ENCODE measurements at regions not wholly inside any gene's neighbourhood (a gene's known extent, or its start where the extent isn't known, plus 50 kb on each side); places are given as distances from the start of the nearest gene placed in this dataset.

GRCh38 chr6:8336406-8337057 is 98.8 kb downstream of the SLC35B3 start:
- no TSS peak for BruUV-seq (replicated peaks)
- H3K36me3 ChIP-seq (ENCODE audit: low read depth) = no peaks in the 10 kb centered on the region
- H3K4me3 ChIP-seq = no peak overlapping the region
- POLR2A ChIA-PET (ENCODE audit: unreplicated experiment) = no interaction called here
- H4K20me1 ChIP-seq (ENCODE audit: insufficient read depth) = no peaks in the 10 kb centered on the region
- H3K27ac ChIP-seq = no peak overlapping the region
- no peaks in the 10 kb centered on the region for H3K27me3 ChIP-seq (ENCODE audit: insufficient read depth, low read depth)
- no peaks in the 10 kb centered on the region for H3K9me2 ChIP-seq (ENCODE audit: insufficient read depth)
- TF ChIP-seq, protein P1, sequence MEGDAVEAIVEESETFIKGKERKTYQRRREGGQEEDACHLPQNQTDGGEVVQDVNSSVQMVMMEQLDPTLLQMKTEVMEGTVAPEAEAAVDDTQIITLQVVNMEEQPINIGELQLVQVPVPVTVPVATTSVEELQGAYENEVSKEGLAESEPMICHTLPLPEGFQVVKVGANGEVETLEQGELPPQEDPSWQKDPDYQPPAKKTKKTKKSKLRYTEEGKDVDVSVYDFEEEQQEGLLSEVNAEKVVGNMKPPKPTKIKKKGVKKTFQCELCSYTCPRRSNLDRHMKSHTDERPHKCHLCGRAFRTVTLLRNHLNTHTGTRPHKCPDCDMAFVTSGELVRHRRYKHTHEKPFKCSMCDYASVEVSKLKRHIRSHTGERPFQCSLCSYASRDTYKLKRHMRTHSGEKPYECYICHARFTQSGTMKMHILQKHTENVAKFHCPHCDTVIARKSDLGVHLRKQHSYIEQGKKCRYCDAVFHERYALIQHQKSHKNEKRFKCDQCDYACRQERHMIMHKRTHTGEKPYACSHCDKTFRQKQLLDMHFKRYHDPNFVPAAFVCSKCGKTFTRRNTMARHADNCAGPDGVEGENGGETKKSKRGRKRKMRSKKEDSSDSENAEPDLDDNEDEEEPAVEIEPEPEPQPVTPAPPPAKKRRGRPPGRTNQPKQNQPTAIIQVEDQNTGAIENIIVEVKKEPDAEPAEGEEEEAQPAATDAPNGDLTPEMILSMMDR (conservative IDR thresholded peaks at IDR 0.05) = no peak
- TF ChIP-seq EZH2 (IDR thresholded peaks at IDR 0.05; ENCODE audit: low read depth) = no peak
- no peak overlapping the region for H2AFZ ChIP-seq
- H3F3A ChIP-seq (ENCODE audit: insufficient read depth, low read depth) = no peaks in the 10 kb centered on the region
- H3K4me2 ChIP-seq = no peak overlapping the region
- H3K79me2 ChIP-seq (ENCODE audit: low read depth) = no peaks in the 10 kb centered on the region
- no peak for DNase-seq
- intact Hi-C loops (cut with micrococcal nuclease; ENCODE audit: unreplicated experiment) = no loop called here
- CTCF ChIA-PET = no interaction called here
- H3K4me1 ChIP-seq (replicated peaks; ENCODE audit: insufficient read depth) = no peaks in the 10 kb centered on the region
- no peaks in the 10 kb centered on the region for H3K9me3 ChIP-seq (ENCODE audit: insufficient read depth, low read depth)

- CTCF ChIA-PET = no interaction called here
- Histone ChIP-seq H3K9me2 (ENCODE audit: insufficient read depth) (no peaks in the 10 kb centered on the region), H4K20me1 (ENCODE audit: insufficient read depth) (no peaks in the 10 kb centered on the region), H3K4me3 (no peak overlapping the region), H3K4me2 (no peak overlapping the region), H2AFZ (no peak overlapping the region), H3K27ac (no peak overlapping the region), H3K4me1 (replicated peaks; ENCODE audit: insufficient read depth) (no peaks in the 10 kb centered on the region), H3F3A (ENCODE audit: insufficient read depth, low read depth) (no peaks in the 10 kb centered on the region), H3K36me3 (ENCODE audit: low read depth) (no peaks in the 10 kb centered on the region), H3K79me2 (ENCODE audit: low read depth) (no peaks in the 10 kb centered on the region), H3K27me3 (ENCODE audit: insufficient read depth, low read depth) (no peaks in the 10 kb centered on the region), H3K9me3 (ENCODE audit: insufficient read depth, low read depth) (no peaks in the 10 kb centered on the region)
- intact Hi-C loops (cut with micrococcal nuclease; ENCODE audit: unreplicated experiment) = no loop called here
- TF ChIP-seq, protein P1 (conservative IDR thresholded peaks at IDR 0.05) = no peak
- TF ChIP-seq EZH2 (IDR thresholded peaks at IDR 0.05; ENCODE audit: low read depth) = no peak
- BruUV-seq (replicated peaks) = no TSS peak
- no peak for DNase-seq
- POLR2A ChIA-PET (ENCODE audit: unreplicated experiment) = no interaction called here
These were observed 99.4 kb downstream of the SLC35B3 start for GRCh38 chr6:8335896-8336295.

DNA sequence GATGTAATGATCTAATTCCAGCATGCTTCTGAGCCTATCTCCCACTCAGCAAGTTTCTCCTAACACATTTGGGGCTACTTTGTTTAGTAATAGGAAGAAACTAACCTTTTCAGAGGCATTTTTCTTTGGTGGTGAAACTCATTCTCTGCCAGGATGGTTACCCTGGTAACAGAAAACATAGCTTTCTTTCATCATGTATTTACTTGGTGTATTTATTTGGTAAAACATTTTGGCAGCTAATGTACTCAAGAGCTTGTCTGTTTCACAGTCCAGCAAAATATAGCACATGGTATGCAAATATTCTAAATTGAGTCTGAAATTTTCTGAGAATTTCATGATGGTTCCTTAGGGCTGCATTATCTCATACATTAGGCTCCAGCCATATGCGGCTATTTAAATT is 100.0 kb downstream of the SLC35B3 start:
- no peak overlapping the region for H3K27ac ChIP-seq
- POLR2A ChIA-PET (ENCODE audit: unreplicated experiment) = no interaction called here

More for the DNA sequence above, 100.0 kb downstream of the SLC35B3 start:
- Histone ChIP-seq H3K4me1 (replicated peaks; ENCODE audit: insufficient read depth) (no peaks in the 10 kb centered on the region), H3K9me3 (ENCODE audit: insufficient read depth, low read depth) (no peaks in the 10 kb centered on the region), H3K9me2 (ENCODE audit: insufficient read depth) (no peaks in the 10 kb centered on the region), H3K4me2 (no peak overlapping the region), H3K27me3 (ENCODE audit: insufficient read depth, low read depth) (no peaks in the 10 kb centered on the region), H3K36me3 (ENCODE audit: low read depth) (no peaks in the 10 kb centered on the region), H3K79me2 (ENCODE audit: low read depth) (no peaks in the 10 kb centered on the region), H3K4me3 (no peak overlapping the region), H4K20me1 (ENCODE audit: insufficient read depth) (no peaks in the 10 kb centered on the region), H3F3A (ENCODE audit: insufficient read depth, low read depth) (no peaks in the 10 kb centered on the region), H2AFZ (no peak overlapping the region)
- no peak for TF ChIP-seq EZH2 (IDR thresholded peaks at IDR 0.05; ENCODE audit: low read depth)
- TF ChIP-seq, protein P1 (conservative IDR thresholded peaks at IDR 0.05) = no peak
- BruUV-seq (replicated peaks) = no TSS peak
- no peak for DNase-seq
- CTCF ChIA-PET = no interaction called here
- intact Hi-C loops (cut with micrococcal nuclease; ENCODE audit: unreplicated experiment) = no loop called here
